DMS 273 (cell line): ENCODE measurements at regions not wholly inside any gene's neighbourhood (a gene's known extent, or its start where the extent isn't known, plus 50 kb on each side); places are given as distances from the start of the nearest gene placed in this dataset.

Experiments used
- DNase-seq: peaks from one replicate; lab custom pipeline; 2025; ENCODE audit not compliant: unreplicated experiment; lab: John Stamatoyannopoulos, UW

DNA sequence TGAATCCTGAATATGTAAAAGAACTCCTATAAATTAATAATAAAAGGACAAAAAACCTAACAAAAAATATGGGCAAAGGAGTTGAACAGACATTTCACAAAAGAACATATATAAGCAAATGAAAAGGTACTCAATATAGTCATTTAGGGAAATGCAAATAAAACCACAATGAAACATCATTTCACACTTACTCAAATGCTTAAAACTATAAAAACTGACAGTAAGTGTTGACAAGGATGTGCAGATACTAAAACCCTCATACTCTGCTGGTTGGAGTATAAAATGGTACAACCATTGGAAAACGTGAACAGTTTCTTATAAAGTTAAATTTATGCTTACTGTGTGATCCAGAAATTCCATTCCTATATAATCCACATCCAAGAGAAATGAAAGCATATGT, 247.1 kb downstream of the GXYLT1 start:
- DNase-seq, result no peak

DNA sequence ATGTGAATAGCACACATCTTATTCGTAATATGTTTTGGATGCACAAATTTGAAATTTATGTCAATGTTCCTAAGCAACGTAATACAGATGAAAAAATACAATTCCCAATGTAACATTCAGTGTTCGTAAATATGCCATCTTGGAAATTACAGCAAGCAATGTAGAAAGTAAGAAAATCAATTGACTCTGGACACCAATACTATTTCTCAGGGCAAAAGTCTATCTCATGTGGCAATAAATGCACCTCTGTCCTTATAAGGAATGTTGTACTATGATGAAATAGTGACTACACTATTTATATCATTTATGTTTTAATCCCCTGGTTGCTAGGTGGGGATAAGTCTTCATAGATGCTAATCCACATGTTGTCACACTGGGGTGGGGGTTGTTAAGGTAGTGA, 251.2 kb downstream of the GXYLT1 start:
- no peak for DNase-seq

DNA sequence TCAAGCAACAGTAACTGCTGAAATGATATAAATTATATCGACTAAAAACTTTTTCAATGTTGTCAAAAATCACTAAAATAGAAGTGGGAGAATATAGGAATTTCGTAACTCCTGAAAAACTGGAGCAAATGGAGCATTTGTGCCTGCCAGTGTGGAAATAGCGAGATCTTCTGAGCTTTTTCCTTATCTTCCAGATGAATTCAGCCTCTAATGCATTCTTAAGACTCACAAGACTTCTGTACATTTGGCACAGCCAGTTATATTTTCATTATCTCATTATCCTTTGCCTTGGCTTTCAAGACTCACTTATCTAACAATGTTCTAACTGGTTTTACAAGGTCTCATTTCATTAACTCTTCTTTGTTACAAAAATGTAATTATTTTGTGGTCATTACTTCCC, 252.4 kb downstream of the GXYLT1 start:
- no peak for DNase-seq

DNA sequence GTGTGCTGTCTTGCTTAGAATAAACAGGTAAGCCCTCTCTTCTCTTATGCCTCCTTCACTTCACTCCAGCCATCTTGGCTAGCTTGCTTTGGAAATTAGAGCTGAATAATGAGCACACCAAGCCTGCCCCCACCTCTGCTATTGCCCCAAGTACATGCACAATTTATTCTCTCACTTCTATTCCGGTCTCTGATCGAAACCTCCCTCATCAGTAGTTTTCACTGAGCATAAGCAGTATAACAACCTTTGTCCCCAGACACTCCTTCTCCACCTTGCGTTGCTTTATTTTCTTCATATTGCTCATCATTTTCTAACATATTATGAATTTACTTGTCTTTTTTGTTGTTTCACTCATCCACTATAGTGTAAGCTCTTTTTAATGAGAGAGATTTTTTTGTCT, 253.4 kb downstream of the GXYLT1 start:
- no peak for DNase-seq

DNA sequence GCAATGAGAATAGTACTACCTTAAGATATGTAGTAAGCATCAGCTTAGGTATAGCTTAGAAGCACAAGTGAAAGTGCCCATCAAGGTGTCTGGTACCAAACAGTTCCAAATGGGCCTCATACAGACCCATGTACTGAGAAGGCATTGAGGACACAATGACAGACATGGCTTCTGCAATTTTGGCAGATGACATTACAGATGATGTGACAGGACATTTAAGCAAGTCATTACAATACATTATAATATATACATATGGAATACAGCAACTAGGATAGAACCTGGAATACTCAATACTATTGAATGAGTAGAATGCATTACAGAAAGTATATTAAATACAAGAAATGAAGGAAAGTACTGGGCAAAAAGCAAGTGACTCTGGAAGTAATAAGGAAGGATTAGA, 256.4 kb downstream of the GXYLT1 start:
- no peak for DNase-seq

DNA sequence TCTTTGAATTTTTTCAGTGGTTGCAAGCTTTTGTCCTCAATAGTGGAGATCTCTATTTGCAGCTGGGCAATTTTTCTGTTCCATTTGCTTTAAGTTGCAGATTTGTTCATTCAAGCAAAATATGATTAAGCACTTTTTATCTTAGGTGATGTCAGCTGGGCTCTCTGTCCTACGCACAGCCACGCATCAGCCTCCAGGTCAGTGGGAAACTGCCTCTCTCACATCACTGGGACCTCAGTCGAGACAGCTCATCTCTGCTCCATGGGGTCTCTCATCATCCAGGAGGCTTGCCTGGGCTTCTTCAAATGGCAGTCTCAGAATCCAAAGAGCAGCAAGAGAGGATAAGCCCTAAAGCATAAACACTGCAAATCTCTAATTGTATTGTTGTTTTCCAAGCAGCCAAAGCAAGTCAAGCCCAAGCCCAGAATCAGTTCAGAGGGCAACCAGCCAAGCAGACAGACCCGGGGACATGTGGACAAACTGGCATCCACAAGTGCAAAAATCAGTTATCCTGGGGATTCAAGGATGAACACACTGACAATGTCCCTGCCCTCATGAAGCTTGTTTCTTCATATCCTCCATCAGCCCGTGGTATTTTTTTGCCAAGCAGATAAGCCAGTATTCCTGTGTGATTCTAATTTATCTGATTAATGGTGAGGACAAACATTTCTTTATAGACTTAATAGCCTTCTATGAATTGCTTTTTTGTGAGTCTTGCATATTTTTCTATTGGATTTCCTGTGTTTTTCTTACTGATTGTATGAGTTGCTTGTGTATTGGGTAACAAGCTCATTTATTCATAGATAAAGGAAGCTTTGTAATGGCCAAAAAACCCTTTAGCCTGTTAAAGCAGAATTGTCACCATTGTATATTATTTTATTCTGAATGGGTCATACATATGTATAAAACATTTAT, 262.5 kb downstream of the GXYLT1 start:
- no peak for DNase-seq

DNA sequence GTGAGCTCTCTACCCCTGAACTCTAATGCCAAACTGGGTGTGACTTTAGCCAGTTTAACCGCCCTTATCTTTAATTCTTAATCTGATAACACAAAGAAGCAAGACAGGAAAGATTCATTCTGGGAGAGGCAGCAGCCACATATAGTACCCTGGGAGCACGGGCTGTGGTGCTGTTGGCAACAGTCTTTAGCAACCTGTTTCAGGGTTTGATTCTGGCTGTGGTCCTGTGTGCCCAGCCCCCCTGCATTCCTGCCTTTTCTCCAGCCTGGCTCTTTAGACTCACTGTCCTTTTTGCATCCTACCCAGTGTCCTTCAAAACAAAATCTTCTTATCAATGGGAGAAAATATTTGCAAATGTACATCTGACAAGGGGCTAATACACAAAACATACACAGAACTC, 275.2 kb downstream of the GXYLT1 start:
- DNase-seq, result no peak

DNA sequence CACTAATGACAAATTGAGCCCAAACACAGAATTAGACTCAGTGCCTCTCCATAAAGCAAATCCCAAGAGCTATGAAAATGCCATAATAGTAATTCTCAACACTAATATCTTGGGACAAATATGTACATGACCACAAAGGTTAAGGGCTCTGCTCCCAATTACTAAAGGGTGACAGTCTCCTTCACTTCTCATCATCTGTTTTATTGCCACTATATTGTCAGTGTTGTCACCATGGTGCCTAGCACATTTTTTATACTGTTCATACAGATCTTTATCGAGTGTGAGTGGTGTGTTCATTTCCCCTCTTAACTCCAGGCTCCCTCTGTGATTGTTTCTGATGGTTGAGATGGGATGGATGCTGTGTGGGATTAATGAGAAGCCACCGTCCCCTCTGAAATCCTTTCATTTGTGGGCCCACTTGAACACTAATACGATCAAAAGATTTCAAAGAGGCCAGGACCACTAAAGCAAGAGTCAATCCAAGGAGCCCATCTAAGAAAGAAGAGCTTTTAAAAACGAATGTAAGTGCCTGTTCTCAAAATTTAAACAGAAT, 277.7 kb downstream of the GXYLT1 start:
- DNase-seq, result no peak

DNA sequence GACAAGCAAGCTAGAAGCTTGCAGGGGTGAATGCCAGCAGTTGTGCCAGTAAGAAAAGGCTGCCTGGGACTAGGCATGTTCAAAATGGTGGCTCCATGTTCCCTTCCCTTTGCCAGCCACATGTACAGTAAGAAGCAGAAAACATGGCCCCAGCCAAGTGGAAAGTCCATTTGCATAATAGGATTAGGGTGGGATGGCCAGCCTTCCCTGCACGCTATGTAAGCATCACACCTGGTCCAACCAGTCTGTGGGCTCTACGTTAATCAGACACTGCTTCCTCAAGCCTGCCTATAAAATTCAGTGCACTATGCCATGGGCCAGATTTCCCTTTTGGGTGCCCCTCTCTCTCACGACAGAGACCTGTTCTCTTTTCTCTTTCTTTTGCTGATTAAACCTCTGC, 288.4 kb downstream of the GXYLT1 start:
- no peak for DNase-seq

DNA sequence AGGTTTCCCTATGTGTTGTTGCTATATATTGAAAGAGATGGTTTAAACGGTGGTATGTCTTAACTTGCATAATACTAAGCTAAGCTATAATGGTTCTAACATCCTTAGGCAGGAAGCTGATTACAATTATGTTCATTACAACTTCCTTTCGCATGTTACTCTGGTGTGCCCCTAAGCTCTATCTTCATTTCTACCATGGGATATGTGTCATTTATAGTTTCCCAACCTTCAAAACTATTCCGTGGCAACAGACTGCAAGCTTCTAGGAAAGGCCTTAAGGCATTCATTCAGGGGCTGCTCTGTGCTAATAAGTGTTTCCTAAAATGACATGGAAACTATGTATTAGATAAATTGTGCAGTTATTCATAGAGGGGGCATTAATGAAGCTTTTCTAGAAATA, 294.6 kb downstream of the GXYLT1 start:
- no peak for DNase-seq

DNA sequence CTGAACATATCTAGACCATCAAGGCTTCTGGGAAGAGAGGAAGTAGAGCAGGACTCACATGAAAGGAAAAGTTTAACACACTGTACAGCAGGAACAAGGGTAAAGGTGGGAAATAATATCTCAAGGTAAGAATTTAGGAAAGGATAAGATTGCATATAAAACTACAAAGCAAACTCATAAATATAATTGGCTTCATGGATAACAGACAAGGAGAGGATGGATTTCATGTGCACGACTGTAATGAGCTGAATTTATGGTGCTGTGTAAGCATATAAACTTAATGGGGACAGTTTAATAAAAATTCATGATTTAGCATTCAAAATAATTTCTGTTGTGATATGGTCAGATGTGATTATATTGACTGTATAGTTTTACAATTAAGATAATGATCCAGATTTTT, 298.0 kb downstream of the GXYLT1 start:
- DNase-seq, result no peak

DNA sequence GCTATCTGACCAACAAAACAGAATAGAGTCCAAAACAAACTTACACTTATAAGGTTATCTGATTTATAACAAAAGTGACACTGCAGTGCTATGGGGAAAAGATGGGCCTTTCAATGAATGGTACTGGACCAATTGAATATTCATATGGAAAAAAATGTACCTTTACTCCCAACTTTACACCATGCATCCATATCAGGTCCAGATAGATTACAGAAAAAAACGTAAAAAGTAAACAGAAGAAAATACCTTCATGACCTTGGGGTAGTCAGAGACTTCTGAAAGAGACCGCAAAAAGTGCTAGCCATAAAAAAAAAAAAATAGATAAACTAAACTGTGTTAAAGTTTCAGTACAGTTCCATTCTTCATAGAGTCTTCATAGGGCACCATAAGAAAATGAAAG, 308.3 kb downstream of the GXYLT1 start:
- DNase-seq, result no peak

DNA sequence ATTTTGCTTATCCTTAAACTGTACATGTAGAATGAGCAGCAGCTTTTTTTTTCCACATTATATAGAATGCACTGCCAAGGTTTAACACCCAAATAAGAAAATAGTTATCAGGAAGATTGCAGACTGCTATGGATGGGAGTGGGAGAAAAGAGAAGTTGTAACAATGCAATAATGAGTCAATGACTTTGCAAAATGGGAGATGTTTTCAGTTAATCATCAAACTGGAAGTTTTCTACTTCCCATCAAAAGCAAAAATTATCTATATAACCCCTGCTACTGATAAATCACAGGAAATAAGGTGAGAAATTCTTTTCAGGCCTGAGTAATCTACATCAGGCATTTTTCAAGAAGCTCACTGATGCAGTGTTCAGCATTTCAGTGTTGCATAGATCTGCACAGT, 309.1 kb downstream of the GXYLT1 start:
- DNase-seq, result no peak

DNA sequence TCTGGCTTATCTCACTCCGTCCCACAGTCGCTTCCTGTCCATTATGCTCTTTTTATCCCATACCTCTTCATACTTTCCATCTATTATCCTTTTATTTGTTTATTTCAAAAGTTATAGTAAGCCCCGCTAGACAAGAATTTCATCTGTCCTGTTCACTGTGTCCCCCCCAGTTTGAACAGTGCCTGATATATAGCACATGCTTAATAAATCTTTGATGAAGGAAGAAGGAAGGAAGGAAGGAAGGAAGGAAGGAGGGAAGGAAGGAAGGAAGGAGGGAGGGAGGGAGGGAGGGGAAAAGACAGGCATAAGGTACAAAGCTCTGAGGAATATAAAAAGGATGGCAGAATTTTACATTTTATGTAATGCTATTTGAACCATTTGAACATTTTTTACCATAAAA, 324.7 kb downstream of the GXYLT1 start:
- no peak for DNase-seq

DNA sequence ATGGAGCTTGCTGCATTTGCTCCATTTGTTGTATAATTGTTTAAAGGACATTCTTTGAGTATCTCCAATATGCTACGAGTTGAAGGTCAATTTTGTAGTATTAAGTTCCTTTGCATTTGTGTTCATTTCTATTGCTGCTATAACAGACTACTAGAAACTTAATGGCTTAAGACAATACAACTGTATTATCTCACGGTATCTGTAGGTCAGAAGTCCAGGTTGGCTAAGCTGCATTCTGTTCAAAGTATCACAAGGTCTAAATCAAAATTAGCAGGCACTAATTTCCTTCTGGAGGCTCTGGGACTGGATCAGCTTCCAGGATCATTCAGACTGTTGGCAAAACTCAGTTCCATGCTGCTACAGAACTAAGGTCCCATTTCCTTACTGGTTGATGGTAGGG, 340.6 kb downstream of the GXYLT1 start:
- no peak for DNase-seq

DNA sequence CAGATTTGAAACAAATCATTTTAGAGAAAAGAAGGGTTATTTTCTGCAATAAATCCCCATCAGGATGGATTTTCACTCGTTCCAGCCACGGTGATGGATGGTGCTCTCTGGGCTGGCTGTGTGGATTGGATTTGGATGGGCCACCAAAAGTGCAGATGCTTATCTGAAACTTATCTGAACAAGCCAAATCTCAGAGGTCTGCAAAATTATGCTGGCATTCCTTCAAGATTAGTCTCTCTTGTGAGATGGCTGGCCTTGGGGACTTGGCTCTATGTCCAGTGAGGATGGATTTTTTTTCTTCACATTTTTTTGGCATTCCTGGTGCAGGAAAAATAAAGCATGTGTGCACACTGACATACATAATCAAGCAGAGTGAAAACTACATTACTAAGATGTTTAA, 341.9 kb downstream of the GXYLT1 start:
- DNase-seq, result no peak

DNA sequence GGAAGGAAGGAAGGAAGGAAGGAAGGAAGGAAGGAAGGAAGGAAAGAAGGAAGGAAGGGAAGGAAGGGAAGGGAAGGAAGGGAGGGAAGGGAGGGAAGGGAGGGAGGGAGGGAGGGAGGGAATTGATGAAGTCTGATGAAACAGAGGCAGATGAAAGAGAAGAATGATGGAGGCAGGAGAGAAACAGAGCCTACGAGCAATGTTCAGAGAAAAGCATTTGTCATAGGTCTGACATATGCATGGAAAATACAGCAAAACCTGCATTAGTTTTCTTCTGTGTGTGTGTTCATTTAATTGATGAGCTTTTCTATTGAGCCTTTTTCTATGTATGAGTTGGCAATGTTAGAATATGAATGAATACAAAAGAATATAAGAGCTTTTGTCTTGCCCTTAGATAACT, 343.4 kb downstream of the GXYLT1 start:
- no peak for DNase-seq

DNA sequence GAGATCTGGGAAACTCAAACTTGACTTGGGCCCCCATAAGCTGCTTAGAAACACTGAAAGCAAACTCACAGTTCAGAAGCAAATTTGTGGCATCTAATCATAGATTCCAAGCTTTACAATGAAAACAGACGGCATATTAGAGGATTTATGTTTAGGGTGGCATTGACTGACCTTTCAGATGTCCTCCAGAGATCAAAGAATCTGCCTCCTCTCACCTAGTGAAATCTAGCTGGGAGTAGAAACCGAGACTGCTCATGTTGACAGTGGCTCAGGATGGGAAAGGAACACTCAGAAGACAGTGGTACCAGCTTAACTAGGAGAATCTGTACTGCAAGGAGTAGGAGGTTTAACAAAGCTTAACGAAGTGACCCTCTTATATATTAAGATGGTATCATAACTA, 345.0 kb downstream of the GXYLT1 start:
- DNase-seq, result no peak

DNA sequence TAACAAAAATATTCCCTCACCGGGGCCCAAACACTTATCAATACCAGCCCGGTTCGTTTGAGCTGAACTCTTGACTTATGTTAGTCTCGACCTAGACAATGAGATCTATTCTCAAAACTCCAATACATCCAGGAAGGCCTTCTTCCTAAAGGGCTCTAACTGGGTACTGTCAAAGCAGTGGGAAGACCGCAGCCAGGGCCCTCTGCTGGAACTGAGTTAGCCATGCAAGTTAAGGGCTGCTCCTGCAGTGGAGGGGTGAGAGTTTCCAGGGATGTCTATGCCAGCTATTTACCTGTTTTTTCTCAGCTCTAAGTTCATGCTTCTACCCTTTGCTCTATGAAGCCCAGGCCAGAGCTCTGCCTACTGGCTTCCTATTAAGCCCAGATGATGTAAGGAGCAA, 348.8 kb downstream of the GXYLT1 start:
- DNase-seq, result peak; percentile 14

DNA sequence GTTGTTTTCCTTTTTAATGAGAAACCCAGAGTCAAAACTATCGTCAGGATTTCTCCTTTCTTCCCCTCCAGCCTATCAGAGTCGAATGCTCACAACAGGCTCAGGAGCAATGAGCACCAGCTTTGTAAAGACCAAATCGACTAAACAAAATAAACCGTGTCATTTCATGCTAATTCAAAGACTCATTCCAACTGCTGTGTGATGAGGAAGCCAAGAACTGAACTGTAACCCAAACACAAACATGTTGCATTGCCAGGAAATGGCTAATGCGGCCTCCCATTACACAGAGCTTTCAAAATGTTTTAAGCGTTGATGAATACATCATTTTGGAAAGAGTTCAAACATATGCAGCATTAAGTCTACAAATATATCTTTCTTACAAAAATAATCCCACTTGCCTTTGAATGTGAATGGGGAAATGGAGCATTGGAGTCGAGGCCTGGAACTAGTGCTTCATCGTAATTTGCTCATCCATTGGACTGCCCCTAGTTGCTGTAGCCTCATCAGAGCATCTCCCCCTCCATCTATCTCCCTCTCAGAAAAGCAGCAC, 349.5 kb downstream of the GXYLT1 start:
- DNase-seq, result no peak

DNA sequence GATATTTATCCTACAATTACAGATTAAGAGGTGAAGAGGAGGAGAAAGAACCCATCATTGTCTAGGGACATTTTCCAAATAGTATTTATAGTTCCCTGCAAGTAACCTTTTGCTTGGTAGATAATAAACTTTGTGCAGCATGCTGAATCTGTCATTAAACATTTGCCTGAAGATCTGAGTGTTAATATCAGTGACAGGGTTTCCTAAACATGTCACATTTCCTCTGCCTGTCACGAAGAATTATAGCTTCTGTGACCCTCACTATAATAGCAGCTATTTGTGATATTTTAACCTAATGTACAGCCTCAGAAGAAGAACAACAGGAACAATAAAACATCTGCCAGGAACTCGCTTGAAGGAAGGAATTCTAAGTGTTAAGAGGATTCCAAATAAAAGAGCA, 350.3 kb downstream of the GXYLT1 start:
- DNase-seq, result no peak

DNA sequence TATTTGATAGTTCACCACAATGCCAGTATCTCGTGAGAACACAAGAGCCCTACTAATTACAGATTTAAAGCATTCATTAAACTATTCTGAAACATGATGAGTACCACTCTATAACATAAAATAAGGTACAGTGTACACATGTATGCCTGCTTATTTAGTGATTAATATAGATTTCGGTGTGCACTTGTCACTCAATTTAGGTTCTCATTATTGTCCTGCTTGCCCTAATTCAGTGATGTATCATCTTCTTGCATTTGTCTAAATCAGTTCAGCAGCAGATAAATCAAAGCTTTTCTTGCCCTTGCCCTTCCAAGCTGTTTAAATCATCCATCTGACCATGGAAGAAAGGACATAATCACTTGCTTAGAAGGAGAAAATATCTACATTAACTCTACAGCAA, 359.7 kb downstream of the GXYLT1 start:
- DNase-seq, result no peak

DNA sequence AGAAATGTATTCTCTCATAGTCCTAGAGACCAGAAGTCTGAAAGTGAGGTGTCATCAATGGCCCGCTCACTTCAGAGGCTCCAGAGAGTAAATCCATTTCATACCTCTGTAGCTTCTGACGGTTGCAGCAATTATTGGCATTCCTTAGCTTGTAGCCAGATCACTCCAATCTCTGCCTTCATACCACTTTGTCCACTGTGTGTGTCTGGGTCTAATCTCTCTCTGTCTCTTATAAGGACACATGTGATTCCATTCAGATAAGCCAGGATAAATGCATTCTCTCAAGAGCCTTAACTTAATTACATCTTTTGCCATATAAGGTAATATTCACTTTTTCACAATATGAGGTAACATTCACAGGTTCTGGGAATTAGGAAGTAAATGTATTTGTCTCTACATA, 365.7 kb downstream of the GXYLT1 start:
- no peak for DNase-seq
